Neural cell (in vitro differentiated cells): ENCODE measurements at regions not wholly inside any gene's neighbourhood (a gene's known extent, or its start where the extent isn't known, plus 50 kb on each side); places are given as distances from the start of the nearest gene placed in this dataset.

Experiments
- CTCF ChIP-seq: fragments of 450-650 bp; IDR thresholded peaks from 2 replicates; pipeline ENCODE4 v1.5.1; 2014; ENCODE audit warnings: antibody characterized with exemption, mild to moderate bottlenecking, moderate library complexity; ENCODE audit not compliant: poor library complexity, severe bottlenecking
- EP300 ChIP-seq: fragments of 450-650 bp; conservative IDR thresholded peaks from 2 replicates; pipeline ENCODE4 v1.6.1; 2014; ENCODE audit warnings: antibody characterized with exemption, mild to moderate bottlenecking, moderate library complexity; ENCODE audit not compliant: poor library complexity, severe bottlenecking
- EZH2 ChIP-seq: fragments of 200-600, 300-800 bp; shearing (Covaris generic), sonication (generic); IDR thresholded peaks from 2 replicates; pipeline ENCODE4 v1.6.1; 2014; ENCODE audit warnings: antibody characterized with exemption, low read length, borderline replicate concordance, mild to moderate bottlenecking; ENCODE audit not compliant: insufficient read depth, poor library complexity, severe bottlenecking
- MXI1 ChIP-seq: fragments of 450-650 bp; conservative IDR thresholded peaks from 2 replicates; pipeline ENCODE4 v1.6.1; 2014; ENCODE audit warnings: antibody characterized with exemption, mild to moderate bottlenecking; ENCODE audit not compliant: poor library complexity, severe bottlenecking
- POLR2AphosphoS5 ChIP-seq: IDR thresholded peaks from 2 replicates; pipeline ENCODE4 v1.6.1; 2012
- RAD21 ChIP-seq: fragments of 450-650 bp; conservative IDR thresholded peaks from 2 replicates; pipeline ENCODE4 v1.6.1; 2014; ENCODE audit warnings: antibody characterized with exemption, mild to moderate bottlenecking, moderate library complexity
- TAF1 ChIP-seq: IDR thresholded peaks from 2 replicates; pipeline ENCODE4 v1.6.1; 2012; ENCODE audit warnings: low read depth
- TF ChIP-seq, protein P1 (sequence below): IDR thresholded peaks from 2 replicates; pipeline ENCODE4 v1.6.1; 2012; ENCODE audit warnings: borderline replicate concordance

GRCh38 chr15:69941706-69942495 lies 155.8 kb downstream of the TLE3 start:
- TF ChIP-seq TAF1 (no peak), EP300 (no peak), POLR2AphosphoS5 (no peak), CTCF (no peak), EZH2 (no peak), RAD21 (no peak), MXI1 (no peak)
- TF ChIP-seq, protein P1, sequence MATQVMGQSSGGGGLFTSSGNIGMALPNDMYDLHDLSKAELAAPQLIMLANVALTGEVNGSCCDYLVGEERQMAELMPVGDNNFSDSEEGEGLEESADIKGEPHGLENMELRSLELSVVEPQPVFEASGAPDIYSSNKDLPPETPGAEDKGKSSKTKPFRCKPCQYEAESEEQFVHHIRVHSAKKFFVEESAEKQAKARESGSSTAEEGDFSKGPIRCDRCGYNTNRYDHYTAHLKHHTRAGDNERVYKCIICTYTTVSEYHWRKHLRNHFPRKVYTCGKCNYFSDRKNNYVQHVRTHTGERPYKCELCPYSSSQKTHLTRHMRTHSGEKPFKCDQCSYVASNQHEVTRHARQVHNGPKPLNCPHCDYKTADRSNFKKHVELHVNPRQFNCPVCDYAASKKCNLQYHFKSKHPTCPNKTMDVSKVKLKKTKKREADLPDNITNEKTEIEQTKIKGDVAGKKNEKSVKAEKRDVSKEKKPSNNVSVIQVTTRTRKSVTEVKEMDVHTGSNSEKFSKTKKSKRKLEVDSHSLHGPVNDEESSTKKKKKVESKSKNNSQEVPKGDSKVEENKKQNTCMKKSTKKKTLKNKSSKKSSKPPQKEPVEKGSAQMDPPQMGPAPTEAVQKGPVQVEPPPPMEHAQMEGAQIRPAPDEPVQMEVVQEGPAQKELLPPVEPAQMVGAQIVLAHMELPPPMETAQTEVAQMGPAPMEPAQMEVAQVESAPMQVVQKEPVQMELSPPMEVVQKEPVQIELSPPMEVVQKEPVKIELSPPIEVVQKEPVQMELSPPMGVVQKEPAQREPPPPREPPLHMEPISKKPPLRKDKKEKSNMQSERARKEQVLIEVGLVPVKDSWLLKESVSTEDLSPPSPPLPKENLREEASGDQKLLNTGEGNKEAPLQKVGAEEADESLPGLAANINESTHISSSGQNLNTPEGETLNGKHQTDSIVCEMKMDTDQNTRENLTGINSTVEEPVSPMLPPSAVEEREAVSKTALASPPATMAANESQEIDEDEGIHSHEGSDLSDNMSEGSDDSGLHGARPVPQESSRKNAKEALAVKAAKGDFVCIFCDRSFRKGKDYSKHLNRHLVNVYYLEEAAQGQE: no peak
